GM18951 (cell line): ENCODE measurements at regions not wholly inside any gene's neighbourhood (a gene's known extent, or its start where the extent isn't known, plus 50 kb on each side); places are given as distances from the start of the nearest gene placed in this dataset.

Experiments used
- POLR2A ChIP-seq: IDR thresholded peaks from 4 replicates; pipeline ENCODE4 v1.6.1; 2011; ENCODE audit warnings: mild to moderate bottlenecking; ENCODE audit not compliant: insufficient read length, insufficient read depth; ENCODE audit errors: extremely low read depth
- in situ Hi-C: fragments of 300-500 bp; cut with MboI; formaldehyde crosslinking; loops from one replicate; pipeline ENCODE4 v1.12.0; 2022; ENCODE audit warnings: low sequenced_read_pairs, mixed read lengths, inconsistent platforms; ENCODE audit not compliant: unreplicated experiment

GRCh38 chr3:194225418-194225812, 89.5 kb downstream of the HES1 start:
- no peak for TF ChIP-seq POLR2A

GRCh38 chr3:194225988-194226663, 90.2 kb downstream of the HES1 start:
- no peak for TF ChIP-seq POLR2A
- in situ Hi-C loops = no loop called here

More at GRCh38 chr3:194225418-194225812, 89.5 kb downstream of the HES1 start:
- in situ Hi-C loops = no loop called here

- TF ChIP-seq POLR2A = no peak
- in situ Hi-C loops = no loop called here
These were observed 96.2 kb downstream of the HES1 start for GRCh38 chr3:194231929-194232832.

- TF ChIP-seq POLR2A = no peak
- in situ Hi-C loops = no loop called here
These were observed 97.2 kb downstream of the HES1 start for GRCh38 chr3:194233150-194233549.

- in situ Hi-C loops = no loop called here
These were observed 99.2 kb downstream of the HES1 start for GRCh38 chr3:194235160-194235559.

GRCh38 chr3:194237110-194237509, 101.2 kb downstream of the HES1 start:
- no peak for TF ChIP-seq POLR2A
- in situ Hi-C loops = no loop called here

More at GRCh38 chr3:194235160-194235559, 99.2 kb downstream of the HES1 start:
- TF ChIP-seq POLR2A = no peak

GRCh38 chr3:194240766-194241165, 104.8 kb downstream of the HES1 start:
- in situ Hi-C loops = no loop called here
- no peak for TF ChIP-seq POLR2A

GRCh38 chr3:194243172-194243837, 107.4 kb downstream of the HES1 start:
- in situ Hi-C loops = no loop called here
- TF ChIP-seq POLR2A = no peak

- in situ Hi-C loops = no loop called here
- no peak for TF ChIP-seq POLR2A
These were observed 107.0 kb downstream of the CPN2 start for GRCh38 chr3:194244167-194244566.

GRCh38 chr3:194245474-194245873, 105.7 kb downstream of the CPN2 start:
- TF ChIP-seq POLR2A = no peak
- in situ Hi-C loops = no loop called here

GRCh38 chr3:194245975-194246561, 105.1 kb downstream of the CPN2 start:
- no peak for TF ChIP-seq POLR2A
- in situ Hi-C loops = no loop called here

- no peak for TF ChIP-seq POLR2A
- in situ Hi-C loops = no loop called here
These were observed 104.3 kb downstream of the CPN2 start for GRCh38 chr3:194246709-194247349.

GRCh38 chr3:194247350-194247740, 103.8 kb downstream of the CPN2 start:
- in situ Hi-C loops = no loop called here
- no peak for TF ChIP-seq POLR2A
